ENCODE measurements at regions not wholly inside any gene's neighbourhood (a gene's known extent, or its start where the extent isn't known, plus 50 kb on each side); places are given as distances from the start of the nearest gene placed in this dataset.
"Not testable (repeated sequence)": the region's sequence is repeated elsewhere in the genome, so short reads cannot be mapped to it uniquely, and the experiment has no call there.

- not testable (repeated sequence) for H3K9me3 ChIP-seq (ENCODE audit: control insufficient read depth, insufficient read depth, low read length); H3K4me1 ChIP-seq (ENCODE audit: insufficient read depth, low read length); H3K36me3 ChIP-seq (ENCODE audit: insufficient read depth, low read length); H3K9ac ChIP-seq (ENCODE audit: low read depth, low read length)
Observed at GRCh38 chr5:99509064-99509463, 580.3 kb upstream of the CHD1 start.

- not testable (repeated sequence) for H3K4me1 ChIP-seq (ENCODE audit: insufficient read depth, low read length); H3K9me3 ChIP-seq (ENCODE audit: control insufficient read depth, insufficient read depth, low read length); H3K36me3 ChIP-seq (ENCODE audit: insufficient read depth, low read length); H3K9ac ChIP-seq (ENCODE audit: low read depth, low read length)
Observed at GRCh38 chr5:99495456-99495855, 566.6 kb upstream of the CHD1 start.

GRCh38 chr5:99478450-99478849 is 549.6 kb upstream of the CHD1 start:
- not testable (repeated sequence) for H3K9ac ChIP-seq (ENCODE audit: low read depth, low read length); H3K9me3 ChIP-seq (ENCODE audit: control insufficient read depth, insufficient read depth, low read length); H3K4me1 ChIP-seq (ENCODE audit: insufficient read depth, low read length); H3K36me3 ChIP-seq (ENCODE audit: insufficient read depth, low read length)

- H3K4me1 ChIP-seq (ENCODE audit: insufficient read depth, low read length); H3K9ac ChIP-seq (ENCODE audit: low read depth, low read length); H3K9me3 ChIP-seq (ENCODE audit: control insufficient read depth, insufficient read depth, low read length); H3K36me3 ChIP-seq (ENCODE audit: insufficient read depth, low read length): not testable (repeated sequence)
Observed at GRCh38 chr5:99473328-99473727, 544.5 kb upstream of the CHD1 start.

GRCh38 chr5:99471726-99472125 is 542.9 kb upstream of the CHD1 start:
- H3K36me3 ChIP-seq (ENCODE audit: insufficient read depth, low read length); H3K9me3 ChIP-seq (ENCODE audit: control insufficient read depth, insufficient read depth, low read length); H3K4me1 ChIP-seq (ENCODE audit: insufficient read depth, low read length); H3K9ac ChIP-seq (ENCODE audit: low read depth, low read length): not testable (repeated sequence)

DNA sequence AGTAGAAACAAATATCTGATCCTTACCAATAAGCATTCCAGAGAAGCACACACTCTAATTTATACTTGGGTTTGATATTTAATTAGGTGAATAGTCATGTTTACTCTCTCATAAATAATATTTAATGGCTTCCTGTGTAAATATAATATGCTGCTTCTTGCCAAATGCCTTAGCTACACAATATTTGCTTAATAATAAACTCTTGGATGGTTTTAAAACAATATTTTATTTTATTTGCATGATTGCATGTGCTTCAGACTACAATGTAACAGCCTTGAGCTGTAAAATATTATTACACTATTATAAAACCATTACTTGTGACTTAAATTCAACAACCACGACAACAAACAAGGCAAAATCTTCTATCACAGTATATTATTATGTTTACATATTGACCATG is 542.4 kb upstream of the CHD1 start:
- not testable (repeated sequence) for H3K36me3 ChIP-seq (ENCODE audit: insufficient read depth, low read length); H3K9me3 ChIP-seq (ENCODE audit: control insufficient read depth, insufficient read depth, low read length); H3K4me1 ChIP-seq (ENCODE audit: insufficient read depth, low read length); H3K9ac ChIP-seq (ENCODE audit: low read depth, low read length)

GRCh38 chr5:99470636-99471035 is 541.8 kb upstream of the CHD1 start:
- not testable (repeated sequence) for H3K36me3 ChIP-seq (ENCODE audit: insufficient read depth, low read length); H3K9ac ChIP-seq (ENCODE audit: low read depth, low read length); H3K9me3 ChIP-seq (ENCODE audit: control insufficient read depth, insufficient read depth, low read length); H3K4me1 ChIP-seq (ENCODE audit: insufficient read depth, low read length)

DNA sequence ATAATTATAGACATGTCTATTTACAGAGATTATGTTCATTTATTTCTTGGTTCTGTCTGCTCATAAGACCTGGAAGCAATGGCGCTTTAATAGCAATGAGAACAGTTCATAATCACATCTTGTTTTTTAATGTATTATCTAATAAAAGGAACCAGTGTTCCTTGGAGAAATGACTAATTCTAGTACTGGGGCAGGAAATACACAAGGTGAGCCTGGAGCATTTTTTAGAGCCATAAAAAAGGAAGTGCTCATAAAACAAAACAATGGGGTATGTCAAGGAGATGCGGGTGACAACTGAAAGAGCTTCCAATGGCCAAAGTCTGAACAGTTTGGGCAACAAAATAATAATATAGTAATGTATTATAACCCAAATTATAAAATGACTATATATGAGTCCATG is 531.9 kb upstream of the CHD1 start:
- Histone ChIP-seq H3K9me3 (ENCODE audit: control insufficient read depth, insufficient read depth, low read length) (no peaks in the 10 kb centered on the region), H3K36me3 (ENCODE audit: insufficient read depth, low read length) (no peaks in the 10 kb centered on the region), H3K4me1 (ENCODE audit: insufficient read depth, low read length) (no peaks in the 10 kb centered on the region), H3K9ac (ENCODE audit: low read depth, low read length) (no peak overlapping the region)

DNA sequence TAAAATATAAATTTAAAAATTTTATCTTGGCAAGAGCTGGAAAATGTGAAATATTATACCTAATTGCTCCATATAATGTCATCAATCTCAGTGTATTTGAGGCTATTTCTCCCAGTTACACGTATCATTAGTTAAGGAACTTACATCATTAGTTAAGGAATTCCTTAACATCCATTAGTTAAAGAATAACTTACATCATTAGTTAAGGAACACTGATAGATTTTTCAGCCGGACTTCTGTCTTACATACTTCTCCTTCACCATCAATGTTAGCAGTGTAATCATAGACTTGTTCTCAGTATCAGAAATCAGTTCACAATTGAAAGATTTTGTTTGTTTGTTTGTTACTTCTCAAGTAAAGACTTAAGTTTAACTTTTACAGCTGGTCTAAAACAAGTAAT is 524.4 kb upstream of the CHD1 start:
- H3K4me1 ChIP-seq (ENCODE audit: insufficient read depth, low read length): 0 out of 2 replicates have a peak, but pooled peaks cover 6% of the 10 kb centered on the region
- H3K9me3 ChIP-seq (ENCODE audit: control insufficient read depth, insufficient read depth, low read length): no peaks in the 10 kb centered on the region
- no peak overlapping the region for H3K9ac ChIP-seq (ENCODE audit: low read depth, low read length)

DNA sequence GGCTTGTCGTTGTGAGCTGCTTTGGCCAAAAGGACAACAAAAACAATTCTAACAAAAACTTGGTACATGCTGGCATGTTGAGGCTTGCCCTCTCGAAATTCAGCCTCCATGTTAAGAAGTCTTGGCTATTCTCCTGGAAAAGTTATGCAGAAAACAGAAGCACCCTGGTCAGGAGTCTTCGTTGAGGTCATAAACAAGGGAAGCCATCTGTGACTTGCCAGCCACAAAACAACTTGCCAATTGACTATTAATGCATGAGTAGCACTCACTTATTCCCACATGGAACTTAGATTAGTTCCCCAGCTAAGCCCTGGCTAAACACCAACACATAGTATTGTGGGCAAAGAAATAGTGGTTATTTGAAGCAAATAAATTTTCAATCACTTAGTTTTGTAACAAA is 521.0 kb upstream of the CHD1 start:
- no peaks in the 10 kb centered on the region for H3K9me3 ChIP-seq (ENCODE audit: control insufficient read depth, insufficient read depth, low read length)

More for the DNA sequence above, 524.4 kb upstream of the CHD1 start:
- H3K36me3 ChIP-seq (ENCODE audit: insufficient read depth, low read length): no peaks in the 10 kb centered on the region

GRCh38 chr5:99445805-99446204 is 517.0 kb upstream of the CHD1 start:
- Histone ChIP-seq H3K9ac (ENCODE audit: low read depth, low read length) (no peak overlapping the region), H3K9me3 (ENCODE audit: control insufficient read depth, insufficient read depth, low read length) (no peaks in the 10 kb centered on the region), H3K36me3 (ENCODE audit: insufficient read depth, low read length) (no peaks in the 10 kb centered on the region), H3K4me1 (ENCODE audit: insufficient read depth, low read length) (0 out of 2 replicates have a peak, but pooled peaks cover 6% of the 10 kb centered on the region)

More for the DNA sequence above, 521.0 kb upstream of the CHD1 start:
- H3K9ac ChIP-seq (ENCODE audit: low read depth, low read length): no peak overlapping the region
- no peaks in the 10 kb centered on the region for H3K36me3 ChIP-seq (ENCODE audit: insufficient read depth, low read length)
- H3K4me1 ChIP-seq (ENCODE audit: insufficient read depth, low read length): 0 out of 2 replicates have a peak, but pooled peaks cover 6% of the 10 kb centered on the region

GRCh38 chr5:99441235-99441634 is 512.4 kb upstream of the CHD1 start:
- H3K9me3 ChIP-seq (ENCODE audit: control insufficient read depth, insufficient read depth, low read length): no peaks in the 10 kb centered on the region
- H3K36me3 ChIP-seq (ENCODE audit: insufficient read depth, low read length): no peaks in the 10 kb centered on the region
- H3K9ac ChIP-seq (ENCODE audit: low read depth, low read length): no peak overlapping the region
- H3K4me1 ChIP-seq (ENCODE audit: insufficient read depth, low read length): no peaks in the 10 kb centered on the region

DNA sequence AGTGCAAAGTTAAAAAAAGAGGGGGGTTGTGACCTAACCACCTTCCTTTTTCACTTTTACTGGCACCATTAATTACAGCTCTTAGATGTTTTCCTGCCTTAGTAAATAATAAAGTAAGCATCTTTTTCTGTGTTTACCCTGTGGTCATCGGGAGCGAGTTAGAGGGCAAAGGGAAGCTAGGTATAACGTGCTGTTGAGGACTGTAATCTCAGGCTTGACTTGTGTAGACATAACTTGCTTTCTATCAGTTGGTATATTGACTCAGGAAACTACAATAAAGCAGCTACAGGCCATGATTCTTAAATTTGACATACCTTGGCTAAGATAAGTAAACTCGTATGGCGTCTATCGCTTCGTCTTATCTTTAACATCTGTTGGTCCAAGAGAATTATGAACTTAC is 509.8 kb upstream of the CHD1 start:
- H3K9ac ChIP-seq (ENCODE audit: low read depth, low read length): no peak overlapping the region
- no peaks in the 10 kb centered on the region for H3K4me1 ChIP-seq (ENCODE audit: insufficient read depth, low read length)
- no peaks in the 10 kb centered on the region for H3K9me3 ChIP-seq (ENCODE audit: control insufficient read depth, insufficient read depth, low read length)
- H3K36me3 ChIP-seq (ENCODE audit: insufficient read depth, low read length): no peaks in the 10 kb centered on the region

DNA sequence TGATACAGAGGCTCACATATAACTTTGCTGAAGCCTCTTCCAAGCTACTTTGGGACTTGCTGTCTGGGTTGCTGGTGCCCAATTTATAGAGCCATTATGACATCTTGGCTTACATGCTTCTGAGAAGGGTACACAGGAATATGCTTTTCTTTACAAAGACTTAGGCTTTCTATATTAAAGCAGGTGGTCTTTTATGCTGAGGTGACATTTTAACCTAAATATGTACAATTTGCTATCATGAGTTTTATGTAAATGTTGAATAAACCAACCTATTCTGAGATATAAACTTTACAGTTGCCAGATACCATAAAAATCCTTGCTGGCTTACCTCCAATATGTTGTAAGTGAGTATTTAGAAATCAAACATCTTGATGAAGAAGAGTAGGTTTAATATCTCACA is 509.2 kb upstream of the CHD1 start:
- Histone ChIP-seq H3K4me1 (ENCODE audit: insufficient read depth, low read length) (no peaks in the 10 kb centered on the region), H3K9me3 (ENCODE audit: control insufficient read depth, insufficient read depth, low read length) (no peaks in the 10 kb centered on the region), H3K36me3 (ENCODE audit: insufficient read depth, low read length) (no peaks in the 10 kb centered on the region), H3K9ac (ENCODE audit: low read depth, low read length) (no peak overlapping the region)

DNA sequence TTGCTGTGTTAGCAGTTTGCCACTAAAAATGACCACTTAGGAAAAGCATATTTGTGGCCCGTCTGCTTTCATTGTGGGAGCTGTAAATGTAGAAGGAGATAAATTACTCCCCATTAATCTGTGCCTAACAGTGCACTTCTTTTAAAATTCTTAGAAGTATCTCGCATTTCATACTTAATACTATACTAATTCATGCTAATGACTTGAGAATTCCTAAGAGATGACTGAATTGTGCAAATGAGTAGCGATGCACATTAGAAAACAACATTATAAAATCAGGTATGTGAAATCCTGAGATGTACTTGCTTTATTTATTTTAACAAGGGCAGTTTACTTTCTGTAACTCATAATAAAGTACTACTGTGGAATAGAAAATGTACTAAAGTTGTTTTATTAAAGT is 494.6 kb upstream of the CHD1 start:
- not testable (repeated sequence) for H3K9me3 ChIP-seq (ENCODE audit: control insufficient read depth, insufficient read depth, low read length); H3K9ac ChIP-seq (ENCODE audit: low read depth, low read length); H3K4me1 ChIP-seq (ENCODE audit: insufficient read depth, low read length); H3K36me3 ChIP-seq (ENCODE audit: insufficient read depth, low read length)

DNA sequence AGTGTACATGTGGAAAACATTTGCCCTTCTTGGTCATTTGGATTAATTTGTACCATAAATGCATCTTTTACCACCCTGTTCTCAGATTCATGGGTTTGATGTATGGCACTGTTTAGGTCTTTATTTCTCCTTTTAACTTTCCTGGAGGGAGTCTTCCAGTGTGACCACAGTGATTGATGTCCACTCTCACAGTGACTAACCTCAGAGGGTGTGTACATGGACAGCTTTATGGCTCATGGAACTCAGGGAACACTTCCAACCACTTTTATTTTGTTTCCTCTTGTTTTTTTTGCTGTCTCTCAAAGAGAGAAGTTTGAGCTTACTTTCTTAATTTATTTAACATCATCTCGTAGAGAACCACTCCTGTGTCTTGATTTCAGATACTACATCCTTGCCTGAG is 489.8 kb upstream of the CHD1 start:
- not testable (repeated sequence) for H3K9me3 ChIP-seq (ENCODE audit: control insufficient read depth, insufficient read depth, low read length); H3K4me1 ChIP-seq (ENCODE audit: insufficient read depth, low read length); H3K36me3 ChIP-seq (ENCODE audit: insufficient read depth, low read length); H3K9ac ChIP-seq (ENCODE audit: low read depth, low read length)

All from ES-I3 (cell line).